GM21529 (cell line): ENCODE measurements at regions not wholly inside any gene's neighbourhood (a gene's known extent, or its start where the extent isn't known, plus 50 kb on each side); places are given as distances from the start of the nearest gene placed in this dataset.

Source experiments
- ATAC-seq: cut with Tn5 transposase; IDR thresholded peaks from one replicate; pipeline ENCODE4 v1.9.1; 2021; ENCODE audit not compliant: unreplicated experiment

- ATAC-seq, result no peak
These were observed 55.4 kb upstream of the RNF180 start for GRCh38 chr5:64110222-64110621.

GRCh38 chr5:64108674-64109073, 57.0 kb upstream of the RNF180 start:
- no peak for ATAC-seq

DNA sequence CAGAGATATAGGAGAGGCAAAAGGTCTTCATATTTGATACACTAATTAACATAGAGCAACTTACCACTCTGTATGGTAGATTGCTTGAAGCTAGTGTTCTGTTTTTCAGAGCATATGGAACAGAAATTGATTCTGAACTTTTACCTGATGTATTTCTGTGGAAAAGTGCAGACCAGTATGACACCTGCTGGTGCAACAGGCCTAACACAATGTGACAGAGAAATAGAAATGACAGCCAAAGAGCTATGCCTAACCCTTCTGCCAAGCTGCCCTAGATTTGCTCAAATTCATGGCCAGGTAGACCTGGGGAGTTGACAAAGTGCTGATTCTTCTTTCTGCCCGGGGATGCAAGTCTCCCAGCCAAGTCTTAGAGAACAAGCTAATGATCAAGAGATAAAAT, 65.4 kb upstream of the RNF180 start:
- no peak for ATAC-seq

GRCh38 chr5:64096771-64097170, 68.9 kb upstream of the RNF180 start:
- ATAC-seq, result no peak

- no peak for ATAC-seq
These were observed 88.1 kb upstream of the RNF180 start for GRCh38 chr5:64077589-64077988.

GRCh38 chr5:64074533-64074932, 91.1 kb upstream of the RNF180 start:
- peak; percentile 84 for ATAC-seq

- ATAC-seq, result no peak
These were observed 96.2 kb upstream of the RNF180 start for GRCh38 chr5:64069486-64069885.

DNA sequence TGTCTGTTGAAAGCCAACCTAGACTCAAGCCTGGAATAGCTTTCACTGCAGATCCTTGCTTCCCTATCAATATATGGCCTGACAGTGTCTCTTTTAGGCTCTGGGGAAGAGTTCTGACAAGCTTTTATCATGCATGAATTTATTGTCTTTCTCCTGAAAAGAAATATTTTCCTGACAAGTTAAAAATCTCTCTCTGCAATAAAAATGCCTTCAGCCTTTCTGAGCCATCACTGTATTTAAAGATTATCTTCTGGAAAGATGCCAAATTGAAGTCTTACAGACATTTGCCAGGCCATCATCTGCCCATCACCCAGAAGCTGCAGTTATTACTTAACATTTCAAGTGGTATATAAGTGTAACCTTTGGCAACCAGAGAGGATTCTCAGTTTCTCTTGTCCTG, 88.1 kb upstream of the HTR1A start:
- no peak for ATAC-seq

GRCh38 chr5:64040490-64040889, 78.2 kb upstream of the HTR1A start:
- no peak for ATAC-seq

GRCh38 chr5:64026493-64026892, 64.2 kb upstream of the HTR1A start:
- ATAC-seq, result no peak

GRCh38 chr5:64019746-64020145, 57.5 kb upstream of the HTR1A start:
- ATAC-seq, result no peak

GRCh38 chr5:64018966-64019365, 56.7 kb upstream of the HTR1A start:
- no peak for ATAC-seq

DNA sequence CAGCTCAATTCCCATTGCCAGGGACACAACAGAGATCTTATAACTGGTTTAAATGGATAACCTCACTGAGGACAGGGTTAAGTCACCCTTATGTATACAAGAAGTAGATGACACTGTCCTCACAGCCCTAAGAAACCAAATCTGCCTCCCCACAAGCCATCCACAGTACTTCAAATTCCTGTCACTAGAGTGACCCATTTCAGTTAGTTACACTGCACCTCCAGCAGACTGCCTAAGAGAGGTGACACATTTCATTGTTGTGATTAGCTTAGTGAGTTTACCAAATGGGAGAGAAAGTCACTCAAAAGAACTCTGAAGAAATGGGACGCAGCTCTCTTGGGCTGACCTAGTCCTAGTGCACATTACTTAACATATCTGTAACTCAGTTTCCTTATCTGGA, 53.6 kb upstream of the HTR1A start:
- ATAC-seq, result no peak
